Body of pancreas (tissue), 4 donors: ENCODE measurements at regions not wholly inside any gene's neighbourhood (a gene's known extent, or its start where the extent isn't known, plus 50 kb on each side); places are given as distances from the start of the nearest gene placed in this dataset.

Experiments
- ATAC-seq: fragments of 150-250 bp; one replicate; pipeline ENCODE4 v1.9.1; 2016
- DNase-seq, 4 donors: peaks; one replicate each; pipeline ENCODE4 v3.0.0-alpha.2; 2019
- H3K27ac ChIP-seq, 4 donors: fragments of 200-600 bp; sonication (generic); 1 replicate in 3 of 4; 2 replicates in 1 of 4; pipeline versions ENCODE4 v1.5.1 to v1.6.1; 2016 to 2019; ENCODE audit warnings: mild to moderate bottlenecking in 1 of 4, mixed read lengths in 1 of 4, moderate library complexity in 1 of 4
- H3K27me3 ChIP-seq, 2 donors: fragments of 200-600 bp; sonication (generic); one replicate each; pipeline ENCODE4 v1.6.0; 2016; ENCODE audit warnings: mild to moderate bottlenecking in 1 of 2
- H3K36me3 ChIP-seq, 2 donors: fragments of 200-600 bp; sonication (generic); replicated peaks in 1 of 2; 2 replicates each; pipeline ENCODE4 v1.5.1; 2016; ENCODE audit warnings: low read depth in 2 of 2; ENCODE audit not compliant: insufficient read depth in 1 of 2
- H3K4me1 ChIP-seq: fragments of 200-600 bp; sonication (generic); one replicate; pipeline ENCODE4 v1.6.0; 2016
- H3K4me3 ChIP-seq, 2 donors: fragments of 200-600 bp; sonication (generic); 1 replicate in 1 of 2; 2 replicates in 1 of 2; pipeline ENCODE4 v1.5.1; 2016 to 2019
- H3K9me3 ChIP-seq, 3 donors: fragments of 200-600 bp; sonication (generic); 1 replicate in 2 of 3; 2 replicates in 1 of 3; pipeline ENCODE4 v1.5.1; 2016
- POLR2A ChIP-seq, 3 donors: fragments of 450-650 bp; IDR thresholded peaks; one replicate each; pipeline ENCODE4 v1.6.1; 2016; ENCODE audit warnings: antibody characterized with exemption in 3 of 3, mild to moderate bottlenecking in 2 of 3
- WGBS, 2 donors: methylation state at CpG; one replicate each; pipeline ENCODE4 v1.1.5; 2017; 5-methylcytosine and 5-hydroxymethylcytosine counted together
- intact Hi-C: fragments of 100-400 bp; cut with DNase I; formaldehyde crosslinking; loops from one replicate; pipeline ENCODE4 v1.15.1; 2023
- TF ChIP-seq, protein P1 (sequence below), 7 experiments: fragments of 450-650 bp in 4 of 7; fragments of 200-600 bp in 3 of 7; sonication (generic) in 3 of 7; IDR thresholded peaks; one replicate each; pipeline ENCODE4 v1.5.1; 2016 to 2019; ENCODE audit warnings: antibody characterized with exemption in 7 of 7

DNA sequence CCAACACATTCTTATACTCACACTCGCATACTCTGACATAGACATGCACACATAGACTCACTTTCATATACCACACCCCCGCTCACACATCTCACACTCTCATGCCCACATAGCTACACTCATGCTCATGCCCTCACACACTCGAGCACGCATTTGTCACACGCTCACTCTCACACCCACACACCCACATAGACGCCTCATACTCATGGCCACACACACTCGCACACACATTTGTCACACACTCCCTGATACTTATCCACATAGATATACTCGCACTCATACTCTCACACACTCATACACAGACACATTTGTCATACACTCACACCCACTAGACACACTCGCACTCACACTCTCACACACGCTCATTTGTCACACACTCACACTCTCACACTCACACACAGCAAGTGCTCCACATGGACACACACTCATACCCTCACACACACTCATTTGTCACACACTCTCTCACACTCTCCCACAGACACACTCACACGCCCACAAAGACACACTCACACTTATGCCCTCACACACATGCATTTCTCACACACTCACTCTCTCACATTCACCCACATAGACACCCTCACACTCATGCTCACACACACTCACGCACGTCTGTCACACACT is 50.9 kb downstream of the TNP1 start:
- no peaks in the 10 kb centered on the region for H3K27me3 ChIP-seq
- no peaks in the 10 kb centered on the region for H3K4me1 ChIP-seq
- WGBS, 2 donors = 87 to 90% methylated on average over 13 of the region's 13 CpGs
- TF ChIP-seq, protein P1, sequence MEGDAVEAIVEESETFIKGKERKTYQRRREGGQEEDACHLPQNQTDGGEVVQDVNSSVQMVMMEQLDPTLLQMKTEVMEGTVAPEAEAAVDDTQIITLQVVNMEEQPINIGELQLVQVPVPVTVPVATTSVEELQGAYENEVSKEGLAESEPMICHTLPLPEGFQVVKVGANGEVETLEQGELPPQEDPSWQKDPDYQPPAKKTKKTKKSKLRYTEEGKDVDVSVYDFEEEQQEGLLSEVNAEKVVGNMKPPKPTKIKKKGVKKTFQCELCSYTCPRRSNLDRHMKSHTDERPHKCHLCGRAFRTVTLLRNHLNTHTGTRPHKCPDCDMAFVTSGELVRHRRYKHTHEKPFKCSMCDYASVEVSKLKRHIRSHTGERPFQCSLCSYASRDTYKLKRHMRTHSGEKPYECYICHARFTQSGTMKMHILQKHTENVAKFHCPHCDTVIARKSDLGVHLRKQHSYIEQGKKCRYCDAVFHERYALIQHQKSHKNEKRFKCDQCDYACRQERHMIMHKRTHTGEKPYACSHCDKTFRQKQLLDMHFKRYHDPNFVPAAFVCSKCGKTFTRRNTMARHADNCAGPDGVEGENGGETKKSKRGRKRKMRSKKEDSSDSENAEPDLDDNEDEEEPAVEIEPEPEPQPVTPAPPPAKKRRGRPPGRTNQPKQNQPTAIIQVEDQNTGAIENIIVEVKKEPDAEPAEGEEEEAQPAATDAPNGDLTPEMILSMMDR (IDR thresholded peaks at IDR 0.05) = no peak
- TF ChIP-seq POLR2A (IDR thresholded peaks at IDR 0.05) = no peak
- no peak overlapping the region for H3K27ac ChIP-seq
- ATAC-seq = no peak
- H3K36me3 ChIP-seq = no peaks in the 10 kb centered on the region
- intact Hi-C loops = no loop called here
- H3K9me3 ChIP-seq = no peaks in the 10 kb centered on the region
- DNase-seq = no peak
- no peak overlapping the region for H3K4me3 ChIP-seq

DNA sequence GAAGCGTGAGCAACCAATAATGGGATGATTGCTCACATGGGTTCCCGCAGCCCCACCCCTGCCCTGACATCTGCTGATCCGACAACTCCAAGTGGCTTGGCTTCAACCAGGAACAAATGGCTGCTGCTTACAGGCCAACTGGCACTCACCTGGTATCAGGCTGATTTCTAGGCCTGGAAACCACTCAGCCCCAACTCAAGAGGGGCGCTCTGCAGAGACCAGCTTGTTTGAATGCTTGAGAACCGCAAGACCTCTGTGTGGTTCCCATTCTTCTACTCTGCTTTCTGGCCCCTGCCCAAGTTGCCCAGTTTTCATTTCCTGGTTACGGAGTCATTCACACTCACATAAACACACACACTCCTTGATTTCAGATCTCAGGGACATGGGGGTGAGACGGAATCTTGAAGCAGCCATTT is 52.0 kb downstream of the TNP1 start:
- Histone ChIP-seq H3K27me3 (no peaks in the 10 kb centered on the region), H3K27ac (no peak overlapping the region), H3K4me3 (no peak overlapping the region), H3K4me1 (no peaks in the 10 kb centered on the region), H3K9me3 (no peaks in the 10 kb centered on the region), H3K36me3 (no peaks in the 10 kb centered on the region)
- DNase-seq (no peak), ATAC-seq (no peak)
- intact Hi-C loops = no loop called here
- TF ChIP-seq, protein P1 (IDR thresholded peaks at IDR 0.05) = no peak
- TF ChIP-seq POLR2A (IDR thresholded peaks at IDR 0.05) = no peak
- 80 to 83% methylated on average over 6 to 7 of the region's 7 CpGs for WGBS, 2 donors

DNA sequence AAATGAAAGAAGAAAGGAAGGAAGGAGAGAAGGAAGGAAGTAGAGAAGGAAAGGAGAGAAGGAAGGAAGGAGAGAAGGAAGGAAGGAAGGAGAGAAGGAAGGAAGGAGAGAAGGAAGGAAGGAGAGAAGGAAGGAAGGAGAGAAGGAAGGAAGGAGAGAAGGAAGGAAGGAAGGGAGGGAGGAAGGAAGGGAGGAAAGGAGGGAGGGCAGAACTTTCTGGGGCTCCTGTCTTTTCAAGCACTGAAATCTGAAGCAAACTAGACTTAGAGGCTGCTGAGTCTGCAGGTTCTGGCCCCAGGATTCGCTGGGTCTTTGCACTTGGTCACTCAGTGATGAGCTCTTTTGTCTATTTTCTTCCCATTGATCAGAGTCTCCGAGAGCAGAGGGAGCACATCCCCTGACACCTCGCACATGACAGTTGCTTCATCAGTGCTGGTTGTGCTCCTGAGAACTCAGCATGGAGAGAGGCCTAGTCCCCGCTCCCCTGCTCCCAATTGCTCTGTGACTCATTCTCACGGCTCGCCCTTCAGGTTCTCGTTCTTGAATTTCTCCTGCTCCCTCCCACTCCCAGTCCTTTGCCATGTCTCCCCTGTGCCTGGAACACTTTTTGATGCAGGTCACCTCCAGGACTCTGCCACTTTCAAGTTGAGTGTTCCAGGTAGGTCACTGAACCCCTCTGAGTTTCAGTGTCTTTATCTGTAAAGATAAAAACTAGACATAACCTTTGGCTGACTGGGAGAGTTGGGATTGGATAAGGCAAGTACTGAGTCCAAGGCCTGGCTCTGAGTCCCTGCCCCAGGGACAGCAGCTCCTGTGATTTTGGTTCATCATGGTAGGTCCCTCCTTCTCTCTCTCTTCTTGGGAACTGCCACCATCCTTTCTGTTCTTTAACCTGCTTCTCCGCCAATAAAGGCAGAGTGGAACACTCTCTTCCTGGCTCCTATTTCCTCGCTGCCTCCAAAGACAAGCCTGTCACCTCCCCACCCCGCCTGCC is 55.2 kb downstream of the TNP1 start:
- 80 to 89% methylated on average over 10 of the region's 10 CpGs for WGBS, 2 donors
- Histone ChIP-seq H3K4me3 (no peak overlapping the region), H3K4me1 (no peaks in the 10 kb centered on the region), H3K27me3 (no peaks in the 10 kb centered on the region), H3K27ac (no peak overlapping the region), H3K36me3 (no peaks in the 10 kb centered on the region), H3K9me3 (no peaks in the 10 kb centered on the region)
- TF ChIP-seq, protein P1 (IDR thresholded peaks at IDR 0.05) = no peak
- no peak for TF ChIP-seq POLR2A (IDR thresholded peaks at IDR 0.05)
- no peak for DNase-seq
- intact Hi-C loops = no loop called here
- ATAC-seq = no peak

DNA sequence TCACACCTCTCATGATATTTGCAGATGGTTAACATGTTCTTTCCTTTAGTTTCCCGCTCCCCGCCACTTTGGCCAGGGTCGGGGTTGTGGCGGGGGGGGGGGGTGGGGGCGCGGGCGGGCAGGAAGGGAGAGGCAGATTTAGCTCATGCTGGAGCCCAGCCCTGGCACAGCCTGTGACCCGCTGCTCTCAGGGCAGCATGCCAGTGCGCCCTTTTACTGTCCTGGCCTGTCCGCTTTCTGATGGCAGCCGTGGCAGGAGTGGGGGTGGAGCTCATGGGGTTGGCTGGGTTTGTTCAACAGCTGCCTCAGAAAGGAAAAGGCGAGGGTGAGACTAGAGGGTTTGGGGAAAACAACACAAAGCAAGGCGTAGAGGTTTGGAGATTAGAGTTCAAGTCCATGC is 56.1 kb downstream of the TNP1 start:
- intact Hi-C loops = no loop called here
- H3K4me3 ChIP-seq = no peak overlapping the region
- H3K4me1 ChIP-seq = no peaks in the 10 kb centered on the region
- ATAC-seq (no peak), DNase-seq (no peak)
- 80 to 81% methylated on average over 11 to 13 of the region's 13 CpGs for WGBS, 2 donors
- H3K9me3 ChIP-seq = no peaks in the 10 kb centered on the region
- H3K27ac ChIP-seq = no peak overlapping the region
- TF ChIP-seq POLR2A (IDR thresholded peaks at IDR 0.05) = no peak
- TF ChIP-seq, protein P1 (IDR thresholded peaks at IDR 0.05) = no peak
- H3K36me3 ChIP-seq = no peaks in the 10 kb centered on the region
- no peaks in the 10 kb centered on the region for H3K27me3 ChIP-seq
